ENCODE measurements at regions not wholly inside any gene's neighbourhood (a gene's known extent, or its start where the extent isn't known, plus 50 kb on each side); places are given as distances from the start of the nearest gene placed in this dataset.
"Not testable (repeated sequence)": the region's sequence is repeated elsewhere in the genome, so short reads cannot be mapped to it uniquely, and the experiment has no call there.

DNA sequence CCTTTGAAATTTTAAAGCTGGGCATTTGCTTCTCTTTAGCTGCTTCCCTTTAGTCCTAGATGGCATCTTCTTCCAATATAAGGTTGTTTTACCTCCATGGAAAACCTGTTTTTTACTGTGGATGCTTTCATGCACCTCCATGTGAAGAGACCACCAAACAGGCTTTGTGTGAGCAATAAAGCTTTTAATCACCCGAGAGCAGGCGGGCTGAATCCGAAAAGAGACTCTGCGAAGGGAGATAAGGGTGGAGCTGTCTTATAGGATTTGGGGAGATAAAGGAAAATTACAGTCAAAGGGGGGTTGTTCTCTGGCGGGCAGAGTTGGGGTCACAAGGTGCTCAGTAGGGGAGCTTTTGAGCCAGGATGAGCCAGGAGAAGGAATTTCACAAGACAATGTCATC lies 1049.8 kb downstream of the PLOD2 start:
- not testable (repeated sequence) for TF ChIP-seq CTCF, POLR2AphosphoS5 (IDR thresholded peaks at IDR 0.05)
